ENCODE measurements at regions not wholly inside any gene's neighbourhood (a gene's known extent, or its start where the extent isn't known, plus 50 kb on each side); places are given as distances from the start of the nearest gene placed in this dataset.
"Not testable (repeated sequence)": the region's sequence is repeated elsewhere in the genome, so short reads cannot be mapped to it uniquely, and the experiment has no call there.

DNA sequence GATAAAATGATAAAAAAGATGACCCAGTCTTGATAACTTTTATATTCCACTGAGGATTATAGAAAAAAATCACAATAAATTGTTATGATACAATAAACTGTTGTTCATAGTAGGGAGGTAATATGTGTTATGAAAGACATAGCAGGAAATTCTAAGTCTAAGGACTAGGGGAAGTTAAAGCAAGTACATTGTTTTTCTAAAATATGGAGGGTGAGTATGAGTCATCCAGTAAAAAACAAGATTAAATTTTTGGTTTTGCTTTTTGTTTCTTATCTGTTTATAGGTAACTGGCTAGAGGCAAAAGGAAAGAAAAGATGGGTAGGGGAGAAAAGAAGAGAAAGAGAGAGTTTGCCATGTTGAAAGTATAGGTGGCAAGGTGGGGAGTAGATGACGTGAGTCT lies 188.4 kb downstream of the POLR1F start:
- Histone ChIP-seq H3K27ac (no peak overlapping the region), H3K27me3 (no peaks in the 10 kb centered on the region), H3K4me1 (ENCODE audit: insufficient read depth) (no peaks in the 10 kb centered on the region), H3K36me3 (no peaks in the 10 kb centered on the region), H3K9me3 (no peaks in the 10 kb centered on the region), H3K4me3 (no peak overlapping the region)
- intact Hi-C loops (cut with DNase I): no loop called here
- TF ChIP-seq EP300 (IDR thresholded peaks at IDR 0.05) (no peak), POLR2A (IDR thresholded peaks at IDR 0.05) (no peak)
- TF ChIP-seq, protein P1, sequence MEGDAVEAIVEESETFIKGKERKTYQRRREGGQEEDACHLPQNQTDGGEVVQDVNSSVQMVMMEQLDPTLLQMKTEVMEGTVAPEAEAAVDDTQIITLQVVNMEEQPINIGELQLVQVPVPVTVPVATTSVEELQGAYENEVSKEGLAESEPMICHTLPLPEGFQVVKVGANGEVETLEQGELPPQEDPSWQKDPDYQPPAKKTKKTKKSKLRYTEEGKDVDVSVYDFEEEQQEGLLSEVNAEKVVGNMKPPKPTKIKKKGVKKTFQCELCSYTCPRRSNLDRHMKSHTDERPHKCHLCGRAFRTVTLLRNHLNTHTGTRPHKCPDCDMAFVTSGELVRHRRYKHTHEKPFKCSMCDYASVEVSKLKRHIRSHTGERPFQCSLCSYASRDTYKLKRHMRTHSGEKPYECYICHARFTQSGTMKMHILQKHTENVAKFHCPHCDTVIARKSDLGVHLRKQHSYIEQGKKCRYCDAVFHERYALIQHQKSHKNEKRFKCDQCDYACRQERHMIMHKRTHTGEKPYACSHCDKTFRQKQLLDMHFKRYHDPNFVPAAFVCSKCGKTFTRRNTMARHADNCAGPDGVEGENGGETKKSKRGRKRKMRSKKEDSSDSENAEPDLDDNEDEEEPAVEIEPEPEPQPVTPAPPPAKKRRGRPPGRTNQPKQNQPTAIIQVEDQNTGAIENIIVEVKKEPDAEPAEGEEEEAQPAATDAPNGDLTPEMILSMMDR (IDR thresholded peaks at IDR 0.05): no peak
- 72 to 80% (median 72%) methylated on average over 1 of the region's 1 CpG for WGBS, 3 donors
- DNase-seq: no peak

DNA sequence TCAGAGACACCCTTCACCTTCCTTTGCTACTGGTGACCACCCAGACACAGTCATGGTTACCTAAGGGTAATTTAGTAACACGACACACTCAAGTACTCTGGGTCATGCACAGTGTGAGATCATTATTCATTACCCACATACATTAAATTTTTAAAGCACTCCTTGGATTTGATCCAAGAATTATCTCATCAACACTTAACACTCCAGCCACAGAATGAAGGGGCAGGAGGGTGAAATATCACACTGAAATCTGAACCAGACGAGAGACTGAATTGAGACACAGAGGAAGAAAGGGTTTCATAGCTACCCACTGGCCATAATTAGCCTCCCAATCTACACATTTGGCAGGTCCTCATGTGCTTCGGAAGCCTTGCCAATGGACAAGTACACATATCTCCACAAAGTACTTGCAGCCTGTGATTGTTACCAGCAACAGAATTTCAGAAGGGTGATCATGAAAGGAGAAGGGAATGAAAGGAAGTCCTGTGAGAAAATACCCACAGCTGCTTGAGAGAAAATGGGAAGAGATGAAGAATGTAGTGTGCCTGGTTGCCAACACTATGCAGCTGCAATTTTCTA lies 189.3 kb downstream of the POLR1F start:
- Histone ChIP-seq H3K27ac (no peak overlapping the region), H3K9me3 (no peaks in the 10 kb centered on the region), H3K4me3 (no peak overlapping the region), H3K4me1 (ENCODE audit: insufficient read depth) (no peaks in the 10 kb centered on the region), H3K27me3 (no peaks in the 10 kb centered on the region), H3K36me3 (no peaks in the 10 kb centered on the region)
- intact Hi-C loops (cut with DNase I): no loop called here
- DNase-seq: no peak
- TF ChIP-seq EP300 (IDR thresholded peaks at IDR 0.05): no peak
- no peak for TF ChIP-seq POLR2A (IDR thresholded peaks at IDR 0.05)
- TF ChIP-seq, protein P1 (IDR thresholded peaks at IDR 0.05): no peak
- 46 to 55% (median 55%) methylated on average over 3 of the region's 3 CpGs for WGBS, 3 donors

DNA sequence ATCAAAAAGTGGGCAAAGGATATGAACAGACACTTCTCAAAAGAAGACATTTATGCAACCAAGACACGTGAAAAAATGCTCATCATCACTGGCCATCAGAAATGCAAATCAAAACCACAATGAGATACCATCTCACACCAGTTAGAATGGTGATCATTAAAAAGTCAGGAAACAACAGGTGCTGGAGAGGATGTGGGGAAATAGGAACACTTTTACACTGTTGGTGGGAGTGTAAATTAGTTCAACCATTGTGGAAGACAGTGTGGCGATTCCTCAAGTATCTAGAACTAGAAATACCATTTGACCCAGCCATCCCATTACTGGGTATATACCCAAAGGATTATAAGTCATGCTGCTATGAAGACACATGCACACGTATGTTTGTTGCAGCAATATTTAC lies 191.3 kb downstream of the POLR1F start:
- H3K27me3 ChIP-seq; H3K9me3 ChIP-seq; H3K4me3 ChIP-seq; H3K4me1 ChIP-seq (ENCODE audit: insufficient read depth); H3K27ac ChIP-seq; DNase-seq; intact Hi-C loops (cut with DNase I); H3K36me3 ChIP-seq: not testable (repeated sequence)
- 84 to 89% (median 89%) methylated on average over 3 of the region's 3 CpGs for WGBS, 3 donors

DNA sequence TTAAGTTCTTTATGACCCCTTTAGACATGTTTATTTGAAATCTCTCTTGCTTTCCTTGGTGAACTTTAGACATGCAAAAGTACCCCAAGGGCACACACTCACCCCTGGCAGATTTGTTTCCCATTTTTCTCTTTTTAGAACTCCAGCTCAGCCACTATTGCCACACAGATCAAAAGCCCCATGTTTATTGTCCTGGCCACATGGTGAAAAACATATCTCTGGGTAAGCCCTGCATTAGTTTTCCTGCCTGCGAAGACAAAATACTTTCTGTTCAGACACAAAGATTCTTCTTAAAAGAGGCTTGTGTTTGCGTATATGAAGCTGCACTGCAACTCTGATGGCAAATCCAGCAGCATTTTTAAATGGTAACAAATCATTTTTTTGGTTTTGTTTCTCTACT lies 200.0 kb downstream of the POLR1F start:
- Histone ChIP-seq H3K27me3 (no peaks in the 10 kb centered on the region), H3K4me3 (no peak overlapping the region), H3K4me1 (ENCODE audit: insufficient read depth) (no peaks in the 10 kb centered on the region), H3K36me3 (no peaks in the 10 kb centered on the region), H3K9me3 (no peaks in the 10 kb centered on the region), H3K27ac (no peak overlapping the region)
- WGBS, 3 donors: 15 to 33% (median 31%) methylated on average over 2 of the region's 2 CpGs
- TF ChIP-seq, protein P1 (IDR thresholded peaks at IDR 0.05): no peak
- TF ChIP-seq EP300 (IDR thresholded peaks at IDR 0.05) (no peak), POLR2A (IDR thresholded peaks at IDR 0.05) (no peak)
- intact Hi-C loops (cut with DNase I): no loop called here
- DNase-seq: no peak

DNA sequence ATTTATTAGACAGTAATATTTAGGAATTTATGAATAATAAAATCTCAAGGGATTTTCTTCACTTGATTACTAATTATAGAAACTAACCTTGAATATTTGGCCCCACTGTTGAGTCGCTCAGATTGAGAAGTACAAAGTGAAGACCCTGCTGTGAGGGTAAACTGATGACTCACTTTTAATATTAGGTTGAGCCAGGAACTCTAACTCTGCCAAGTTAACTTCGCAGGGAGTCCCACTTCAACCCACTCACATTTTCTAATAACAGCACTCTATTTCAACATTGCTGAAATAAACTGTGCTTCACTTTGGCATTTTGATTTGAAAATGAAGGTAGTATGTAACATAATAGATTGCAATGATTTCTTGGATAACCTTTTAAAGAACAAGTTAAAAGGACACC lies 200.7 kb downstream of the POLR1F start:
- H3K9me3 ChIP-seq: no peaks in the 10 kb centered on the region
- H3K36me3 ChIP-seq: no peaks in the 10 kb centered on the region
- TF ChIP-seq, protein P1 (IDR thresholded peaks at IDR 0.05): no peak
- TF ChIP-seq POLR2A (IDR thresholded peaks at IDR 0.05) (no peak), EP300 (IDR thresholded peaks at IDR 0.05) (no peak)
- H3K27ac ChIP-seq: no peak overlapping the region
- no peak overlapping the region for H3K4me3 ChIP-seq
- no peak for DNase-seq
- H3K27me3 ChIP-seq: no peaks in the 10 kb centered on the region
- no peaks in the 10 kb centered on the region for H3K4me1 ChIP-seq (ENCODE audit: insufficient read depth)
- 12 to 23% (median 19%) methylated on average over 2 of the region's 2 CpGs for WGBS, 3 donors
- intact Hi-C loops (cut with DNase I): no loop called here
